Coronary artery (tissue), 2 donors: ENCODE measurements at regions not wholly inside any gene's neighbourhood (a gene's known extent, or its start where the extent isn't known, plus 50 kb on each side); places are given as distances from the start of the nearest gene placed in this dataset.

Experiments used
- DNase-seq: peaks from one replicate; pipeline ENCODE4 v3.0.0-alpha.2; 2017; ENCODE audit warnings: low spot score
- H3K27ac ChIP-seq, 2 donors: fragments of 200-600 bp; sonication (generic); one replicate each; pipeline ENCODE4 v1.5.1; 2016 to 2019
- H3K4me3 ChIP-seq: fragments of 200-600 bp; sonication (generic); 2 replicates; pipeline ENCODE4 v1.5.1; 2016; ENCODE audit warnings: mild to moderate bottlenecking, moderate library complexity
- TF ChIP-seq, protein P1 (sequence below): fragments of 200-600 bp; sonication (generic); IDR thresholded peaks from one replicate; pipeline ENCODE4 v1.5.1; 2019; ENCODE audit warnings: antibody characterized with exemption

DNA sequence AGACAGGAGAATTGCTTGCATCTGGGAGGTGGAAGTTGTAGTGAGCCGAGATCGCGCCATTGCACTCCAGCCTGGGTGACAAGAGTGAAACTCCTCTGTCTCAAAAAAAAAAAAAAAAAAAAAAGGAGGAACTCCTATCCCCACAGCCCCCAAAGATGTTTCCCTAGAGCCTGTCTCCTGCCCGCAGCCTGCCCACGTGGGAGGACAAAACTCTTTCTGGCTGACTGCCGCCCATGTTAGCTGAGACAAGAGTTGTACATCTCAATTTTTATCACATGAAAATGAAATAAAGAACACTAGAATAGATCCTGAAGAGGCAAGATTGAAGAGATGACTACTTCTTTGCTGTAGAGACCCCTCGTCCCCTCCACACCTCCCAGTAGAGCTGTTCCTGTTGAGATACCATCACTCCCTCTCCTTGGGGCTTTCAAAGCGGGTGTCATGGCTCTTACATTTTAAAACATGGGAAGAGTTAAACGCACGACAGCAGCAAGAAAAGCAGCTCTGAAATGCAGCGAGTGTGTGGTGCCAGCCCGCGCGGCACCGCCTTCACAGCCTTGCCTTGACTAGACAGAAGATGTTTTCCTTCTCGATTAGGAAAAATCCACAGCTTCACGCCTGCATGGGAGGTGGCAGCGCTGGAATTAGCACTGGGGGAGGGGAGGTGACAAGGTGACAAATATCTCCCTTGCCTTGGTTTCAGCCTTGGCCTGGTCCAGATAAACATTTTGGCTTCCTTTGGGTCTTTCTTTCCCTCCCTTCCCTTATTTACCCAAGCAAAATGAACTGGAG, 253.4 kb upstream of the CSF3R start:
- H3K27ac ChIP-seq, result no peak overlapping the region
- TF ChIP-seq, protein P1, sequence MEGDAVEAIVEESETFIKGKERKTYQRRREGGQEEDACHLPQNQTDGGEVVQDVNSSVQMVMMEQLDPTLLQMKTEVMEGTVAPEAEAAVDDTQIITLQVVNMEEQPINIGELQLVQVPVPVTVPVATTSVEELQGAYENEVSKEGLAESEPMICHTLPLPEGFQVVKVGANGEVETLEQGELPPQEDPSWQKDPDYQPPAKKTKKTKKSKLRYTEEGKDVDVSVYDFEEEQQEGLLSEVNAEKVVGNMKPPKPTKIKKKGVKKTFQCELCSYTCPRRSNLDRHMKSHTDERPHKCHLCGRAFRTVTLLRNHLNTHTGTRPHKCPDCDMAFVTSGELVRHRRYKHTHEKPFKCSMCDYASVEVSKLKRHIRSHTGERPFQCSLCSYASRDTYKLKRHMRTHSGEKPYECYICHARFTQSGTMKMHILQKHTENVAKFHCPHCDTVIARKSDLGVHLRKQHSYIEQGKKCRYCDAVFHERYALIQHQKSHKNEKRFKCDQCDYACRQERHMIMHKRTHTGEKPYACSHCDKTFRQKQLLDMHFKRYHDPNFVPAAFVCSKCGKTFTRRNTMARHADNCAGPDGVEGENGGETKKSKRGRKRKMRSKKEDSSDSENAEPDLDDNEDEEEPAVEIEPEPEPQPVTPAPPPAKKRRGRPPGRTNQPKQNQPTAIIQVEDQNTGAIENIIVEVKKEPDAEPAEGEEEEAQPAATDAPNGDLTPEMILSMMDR, result no peak
- no peak for DNase-seq
- no peak overlapping the region for H3K4me3 ChIP-seq

DNA sequence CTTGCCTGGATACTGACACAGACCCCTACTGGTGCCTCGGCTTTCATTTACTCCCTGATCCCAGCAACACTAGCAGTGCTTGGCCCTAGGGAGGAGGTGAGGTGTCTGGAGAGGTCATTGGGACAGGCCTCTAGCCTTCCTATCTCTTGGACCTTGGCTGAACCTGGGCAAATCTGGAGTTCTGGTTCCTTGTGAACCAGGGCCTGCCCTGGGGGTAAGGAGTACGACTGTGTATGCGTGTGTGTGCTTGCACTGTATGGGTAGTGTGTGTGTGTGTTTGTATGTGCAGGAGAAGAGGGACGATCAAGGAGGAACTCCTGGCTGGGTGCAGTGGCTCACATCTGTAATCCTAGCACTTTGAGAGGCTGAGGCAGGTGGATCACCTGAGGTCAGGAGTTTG, 252.7 kb upstream of the CSF3R start:
- TF ChIP-seq, protein P1, result no peak
- Histone ChIP-seq H3K27ac (no peak overlapping the region), H3K4me3 (no peak overlapping the region)
- DNase-seq, result no peak

DNA sequence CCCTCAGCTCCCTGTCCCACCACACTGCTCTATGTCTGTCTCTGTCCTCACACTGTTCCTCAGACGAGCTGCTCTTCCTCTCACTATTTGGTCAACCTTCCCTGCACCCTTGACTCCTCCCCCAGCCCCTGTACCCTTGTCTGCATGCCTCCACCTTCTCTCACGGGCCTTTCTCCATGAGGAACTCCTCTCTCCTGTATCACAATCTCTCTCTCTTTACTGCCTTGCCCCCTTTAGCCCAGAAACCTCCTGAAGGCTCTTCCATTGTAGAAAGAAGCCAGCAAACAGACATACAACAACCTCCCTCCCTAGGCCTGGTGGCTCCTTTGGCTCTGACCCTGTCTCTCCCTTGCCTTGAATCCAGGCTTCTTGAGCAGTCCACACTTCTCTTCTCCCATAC, 251.6 kb upstream of the CSF3R start:
- peak; percentile 56 for DNase-seq
- no peak overlapping the region for H3K27ac ChIP-seq
- TF ChIP-seq, protein P1, result no peak
- no peak overlapping the region for H3K4me3 ChIP-seq

DNA sequence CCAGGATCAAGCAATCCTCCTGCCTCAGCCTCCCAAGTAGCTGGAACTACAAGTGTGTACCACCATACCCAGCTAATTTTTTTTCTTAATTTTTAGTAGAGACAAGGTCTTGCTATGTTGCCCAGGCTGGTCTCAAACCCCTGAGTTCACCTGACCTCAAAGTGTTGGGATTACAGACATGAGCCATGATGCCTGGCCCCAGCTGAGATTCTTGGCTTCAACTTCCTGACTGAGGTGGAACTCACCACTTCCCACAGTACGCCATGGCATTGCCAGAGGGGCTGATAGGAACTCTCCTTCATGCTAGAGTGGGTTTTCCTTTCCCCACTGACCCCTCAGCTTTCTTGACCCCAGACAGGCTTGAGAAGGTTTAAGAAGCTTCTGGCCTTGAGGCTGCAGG, 251.0 kb upstream of the CSF3R start:
- H3K27ac ChIP-seq, result no peak overlapping the region
- H3K4me3 ChIP-seq, result no peak overlapping the region
- TF ChIP-seq, protein P1, result no peak
- peak; percentile 53 for DNase-seq

DNA sequence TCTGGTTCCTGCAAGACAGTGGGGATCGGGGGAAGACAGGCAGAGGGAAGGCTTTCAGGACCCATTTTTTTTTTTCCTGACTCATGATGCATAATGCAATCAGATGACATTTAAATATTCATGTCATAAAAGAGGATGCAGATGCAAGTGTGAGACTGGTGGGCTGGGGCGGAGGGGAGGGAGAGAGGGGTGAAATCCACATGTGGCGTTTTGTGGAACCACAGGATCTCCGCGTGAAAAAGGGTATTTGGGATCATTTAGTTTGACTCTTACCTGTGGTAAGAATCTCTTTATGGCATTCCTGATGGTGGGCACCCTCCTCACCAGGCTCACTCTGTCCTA, 249.3 kb upstream of the CSF3R start:
- TF ChIP-seq, protein P1, result no peak
- no peak for DNase-seq

DNA sequence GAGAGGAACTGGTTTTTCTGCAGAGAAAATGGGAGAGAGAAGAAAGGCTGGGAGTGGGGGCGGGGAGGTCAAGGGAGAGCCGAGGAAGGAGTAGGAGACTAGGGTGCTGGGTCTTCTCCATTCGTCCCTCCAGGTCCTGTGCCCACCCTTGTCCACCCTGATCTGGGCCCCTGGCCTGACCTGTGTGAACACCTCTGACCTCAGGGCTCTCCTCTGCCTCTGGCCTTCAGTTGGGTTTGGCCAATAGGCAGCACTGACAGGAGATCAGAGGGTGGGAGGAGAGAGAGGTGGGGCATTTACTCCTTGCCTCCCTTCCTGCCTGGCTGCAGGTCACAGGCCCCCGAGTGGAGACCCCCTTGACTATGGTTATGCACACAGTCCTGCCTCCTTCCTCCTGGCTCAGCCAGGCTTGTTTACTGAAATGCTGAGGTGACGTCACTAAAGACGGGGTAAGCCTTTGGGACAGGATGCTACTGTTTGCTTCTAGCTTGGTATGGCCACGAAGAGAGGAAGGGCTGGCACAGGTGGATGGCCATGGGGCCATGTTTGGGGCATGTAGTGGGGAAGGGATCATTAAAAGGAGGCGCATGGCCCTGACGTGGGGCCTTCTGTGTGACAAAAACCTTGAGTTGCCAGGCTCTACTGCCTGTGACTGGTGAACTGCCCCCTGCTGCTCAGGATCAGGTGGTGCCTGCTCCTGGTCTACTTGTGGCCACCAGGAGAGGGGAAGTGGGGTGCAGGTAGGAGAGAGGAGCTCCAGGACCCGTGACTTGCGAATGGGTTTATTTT, 248.7 kb upstream of the CSF3R start:
- H3K27ac ChIP-seq, result no peak overlapping the region
- TF ChIP-seq, protein P1, result no peak
- H3K4me3 ChIP-seq, result no peak overlapping the region
- peak; percentile 50 for DNase-seq

More for the DNA sequence above, 249.3 kb upstream of the CSF3R start:
- Histone ChIP-seq H3K27ac (no peak overlapping the region), H3K4me3 (no peak overlapping the region)
